ENCODE measurements at regions not wholly inside any gene's neighbourhood (a gene's known extent, or its start where the extent isn't known, plus 50 kb on each side); places are given as distances from the start of the nearest gene placed in this dataset.

DNA sequence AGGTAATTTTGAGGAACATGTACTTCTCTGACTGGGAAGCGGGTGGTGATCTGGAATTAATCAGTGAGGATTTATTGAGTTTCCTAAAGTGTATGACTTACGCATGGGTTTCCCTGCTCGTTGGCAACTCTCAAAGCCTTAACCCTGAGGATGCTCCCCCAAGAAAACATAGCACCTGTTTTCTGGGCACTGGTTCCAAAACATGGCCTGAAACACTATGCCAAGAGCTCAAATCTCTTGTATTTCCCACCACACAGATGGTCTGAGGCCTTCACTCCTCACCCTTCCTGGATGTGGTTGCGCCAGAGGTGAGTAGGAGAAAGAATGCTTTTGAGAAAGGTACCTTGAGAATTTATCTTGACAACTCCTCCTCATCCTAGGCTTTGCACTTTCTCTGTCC, 250.4 kb downstream of the FZD1 start:
- TF ChIP-seq, protein P1, sequence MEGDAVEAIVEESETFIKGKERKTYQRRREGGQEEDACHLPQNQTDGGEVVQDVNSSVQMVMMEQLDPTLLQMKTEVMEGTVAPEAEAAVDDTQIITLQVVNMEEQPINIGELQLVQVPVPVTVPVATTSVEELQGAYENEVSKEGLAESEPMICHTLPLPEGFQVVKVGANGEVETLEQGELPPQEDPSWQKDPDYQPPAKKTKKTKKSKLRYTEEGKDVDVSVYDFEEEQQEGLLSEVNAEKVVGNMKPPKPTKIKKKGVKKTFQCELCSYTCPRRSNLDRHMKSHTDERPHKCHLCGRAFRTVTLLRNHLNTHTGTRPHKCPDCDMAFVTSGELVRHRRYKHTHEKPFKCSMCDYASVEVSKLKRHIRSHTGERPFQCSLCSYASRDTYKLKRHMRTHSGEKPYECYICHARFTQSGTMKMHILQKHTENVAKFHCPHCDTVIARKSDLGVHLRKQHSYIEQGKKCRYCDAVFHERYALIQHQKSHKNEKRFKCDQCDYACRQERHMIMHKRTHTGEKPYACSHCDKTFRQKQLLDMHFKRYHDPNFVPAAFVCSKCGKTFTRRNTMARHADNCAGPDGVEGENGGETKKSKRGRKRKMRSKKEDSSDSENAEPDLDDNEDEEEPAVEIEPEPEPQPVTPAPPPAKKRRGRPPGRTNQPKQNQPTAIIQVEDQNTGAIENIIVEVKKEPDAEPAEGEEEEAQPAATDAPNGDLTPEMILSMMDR (IDR thresholded peaks at IDR 0.05; ENCODE audit: low read length): no peak
- no peak for TF ChIP-seq EZH2 (IDR thresholded peaks at IDR 0.05; ENCODE audit: borderline replicate concordance, low read length)

All from OCI-LY1 (cell line).